HG02623 (cell line): ENCODE measurements at regions not wholly inside any gene's neighbourhood (a gene's known extent, or its start where the extent isn't known, plus 50 kb on each side); places are given as distances from the start of the nearest gene placed in this dataset.

ENCODE experiments used
- ATAC-seq: cut with Tn5 transposase; IDR thresholded peaks from one replicate; pipeline ENCODE4 v1.9.1; 2021; ENCODE audit warnings: moderate library complexity; ENCODE audit not compliant: unreplicated experiment

- no peak for ATAC-seq
Measured at GRCh38 chr6:23002044-23002619, 432.8 kb downstream of the HDGFL1 start.

- no peak for ATAC-seq
Measured at GRCh38 chr6:23003671-23004467, 434.5 kb downstream of the HDGFL1 start.

- no peak for ATAC-seq
Measured at GRCh38 chr6:23006656-23007055, 437.3 kb downstream of the HDGFL1 start.

- ATAC-seq, result no peak
Measured at GRCh38 chr6:23011615-23012014, 442.2 kb downstream of the HDGFL1 start.

GRCh38 chr6:23013776-23014175 is 444.4 kb downstream of the HDGFL1 start:
- no peak for ATAC-seq

- ATAC-seq, result no peak
Measured at GRCh38 chr6:23016696-23017095, 447.3 kb downstream of the HDGFL1 start.

GRCh38 chr6:23021487-23021886 is 452.1 kb downstream of the HDGFL1 start:
- ATAC-seq, result no peak

DNA sequence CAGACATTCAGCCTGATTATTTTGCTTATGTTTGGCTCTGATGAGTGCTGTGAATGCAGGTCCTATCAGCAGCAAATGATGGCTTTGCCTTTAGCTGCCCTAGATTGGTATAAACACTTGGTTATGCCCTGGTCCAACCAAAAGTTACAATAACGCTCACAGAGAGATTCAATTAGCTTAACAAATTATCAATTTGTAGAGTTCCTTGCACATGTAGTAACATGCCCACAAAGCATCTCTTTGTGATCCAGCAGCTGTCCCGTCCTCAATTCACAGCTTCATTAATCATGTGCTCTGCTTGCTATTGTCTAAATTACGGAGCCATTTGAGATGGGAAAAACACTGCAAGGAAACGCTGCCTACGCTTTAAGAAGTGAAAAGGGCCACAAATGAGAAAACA is 457.9 kb downstream of the HDGFL1 start:
- ATAC-seq, result no peak

- ATAC-seq, result no peak
Measured at GRCh38 chr6:23031986-23032385, 462.6 kb downstream of the HDGFL1 start.

GRCh38 chr6:23034926-23035325 is 465.6 kb downstream of the HDGFL1 start:
- ATAC-seq, result no peak

- no peak for ATAC-seq
Measured at GRCh38 chr6:23036406-23036983, 467.1 kb downstream of the HDGFL1 start.

DNA sequence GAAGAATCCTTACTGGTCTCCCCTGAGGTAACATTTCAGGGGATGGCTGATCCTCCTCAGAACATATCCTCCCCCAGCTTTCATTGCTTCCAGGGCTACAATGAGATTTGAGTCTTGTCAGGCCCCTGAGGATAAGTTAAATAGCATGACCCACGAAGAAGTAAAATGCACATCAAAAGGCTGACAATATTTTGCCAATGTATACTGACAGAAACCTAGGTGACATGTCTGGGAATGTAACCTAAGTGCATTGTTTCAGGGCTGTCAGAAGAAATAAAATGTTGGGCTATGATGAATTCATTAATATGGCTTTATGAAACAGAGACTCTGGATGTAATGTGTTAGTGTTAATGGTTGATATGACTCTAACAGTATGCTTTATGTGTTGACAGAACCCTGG is 471.5 kb downstream of the HDGFL1 start:
- no peak for ATAC-seq

- no peak for ATAC-seq
Measured at GRCh38 chr6:23045280-23045679, 475.9 kb downstream of the HDGFL1 start.

- no peak for ATAC-seq
Measured at GRCh38 chr6:23055523-23055922, 486.2 kb downstream of the HDGFL1 start.

DNA sequence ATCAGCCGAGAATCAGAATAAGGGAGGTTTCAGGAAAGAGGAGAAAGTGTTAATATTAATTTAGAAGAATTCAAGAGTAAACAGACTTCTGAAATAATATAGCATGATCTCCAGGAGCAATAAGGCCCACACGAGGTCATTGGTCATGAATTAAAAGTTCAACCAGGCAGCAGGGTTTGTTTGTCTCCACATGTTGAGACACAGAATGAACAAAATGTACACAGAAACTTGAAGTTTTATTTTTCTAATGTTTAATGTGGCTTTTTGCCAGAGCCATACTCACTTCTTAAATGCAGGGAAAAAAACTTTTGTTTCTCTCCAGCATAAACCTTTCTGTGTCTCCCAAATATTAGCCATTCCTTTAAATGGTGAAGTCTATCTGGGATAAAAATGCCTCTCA is 504.5 kb downstream of the HDGFL1 start:
- no peak for ATAC-seq

DNA sequence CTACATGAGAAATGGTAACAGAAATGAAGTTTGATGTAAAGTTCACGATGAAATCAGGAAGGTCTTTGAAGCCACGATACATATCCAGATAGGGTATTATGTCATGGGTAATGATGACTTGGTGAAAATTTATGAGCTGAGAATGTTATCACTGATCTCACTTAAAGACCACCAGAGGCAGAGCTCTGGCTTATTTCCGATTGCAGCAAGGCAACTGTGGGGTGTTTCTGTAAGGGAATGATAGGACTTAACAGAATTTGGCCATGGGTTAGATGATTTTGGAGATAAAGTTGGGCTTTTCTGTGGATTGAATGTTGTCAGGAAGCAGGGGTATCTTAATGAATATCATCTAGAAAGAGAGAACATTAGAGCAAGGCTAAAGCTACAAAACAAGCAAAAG is 508.4 kb downstream of the HDGFL1 start:
- ATAC-seq, result no peak

DNA sequence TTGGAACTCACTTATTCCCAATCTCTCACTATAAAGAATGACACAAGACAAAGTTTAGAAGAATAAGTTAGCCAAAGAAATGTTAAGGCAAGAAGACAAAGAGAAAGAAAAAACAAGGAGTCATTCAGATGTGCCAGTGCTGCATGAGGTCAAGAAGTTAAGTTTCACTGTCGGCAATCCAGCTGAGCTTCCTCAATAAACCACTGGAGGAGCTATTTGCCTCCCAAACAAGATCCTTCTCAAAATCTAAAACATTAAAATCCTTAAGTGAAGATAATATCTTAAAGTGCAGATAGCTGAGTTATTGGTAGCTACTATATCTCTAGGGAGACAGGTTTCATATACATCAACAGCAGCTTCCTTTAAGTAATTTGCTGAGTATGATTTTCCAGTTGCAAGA is 512.3 kb downstream of the HDGFL1 start:
- no peak for ATAC-seq

DNA sequence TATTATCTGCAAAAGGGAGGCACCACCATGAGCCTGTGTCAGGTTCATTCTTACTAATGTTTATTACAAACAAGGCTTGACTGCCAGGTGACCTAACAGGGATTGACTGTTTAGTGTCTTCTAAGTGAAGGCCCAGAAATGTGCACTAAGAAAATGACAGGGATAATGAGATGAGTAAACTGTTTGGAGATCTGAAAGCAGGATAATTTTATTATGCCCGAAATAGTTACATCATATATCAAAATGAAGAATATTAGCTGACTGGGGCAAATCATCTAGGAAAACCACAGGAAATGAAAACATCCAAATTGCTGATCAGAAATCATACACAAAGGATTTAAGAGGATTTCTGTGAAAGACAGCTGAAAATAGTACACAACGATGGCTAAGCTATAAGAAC is 516.7 kb downstream of the HDGFL1 start:
- no peak for ATAC-seq

DNA sequence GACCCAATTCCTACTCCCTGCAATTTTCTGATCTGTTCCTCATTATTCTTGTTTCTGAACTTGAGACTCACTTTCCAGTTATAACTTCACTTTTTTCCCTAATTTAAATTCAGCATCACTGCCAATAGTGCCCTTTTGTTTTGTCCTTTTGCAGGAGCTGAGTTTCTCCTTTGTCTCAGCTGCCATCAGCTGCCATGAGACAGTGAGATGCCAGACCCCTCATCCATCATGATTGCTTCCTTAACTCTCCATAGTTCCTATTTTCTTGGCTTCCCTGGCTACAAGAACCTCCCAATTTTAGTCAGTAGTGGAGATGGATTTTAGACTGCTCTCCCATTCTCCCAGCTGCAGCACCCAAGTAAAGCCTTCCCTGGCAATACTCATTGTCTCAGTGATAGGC is 518.1 kb downstream of the HDGFL1 start:
- ATAC-seq, result no peak

GRCh38 chr6:23088761-23089160 is 519.4 kb downstream of the HDGFL1 start:
- no peak for ATAC-seq

DNA sequence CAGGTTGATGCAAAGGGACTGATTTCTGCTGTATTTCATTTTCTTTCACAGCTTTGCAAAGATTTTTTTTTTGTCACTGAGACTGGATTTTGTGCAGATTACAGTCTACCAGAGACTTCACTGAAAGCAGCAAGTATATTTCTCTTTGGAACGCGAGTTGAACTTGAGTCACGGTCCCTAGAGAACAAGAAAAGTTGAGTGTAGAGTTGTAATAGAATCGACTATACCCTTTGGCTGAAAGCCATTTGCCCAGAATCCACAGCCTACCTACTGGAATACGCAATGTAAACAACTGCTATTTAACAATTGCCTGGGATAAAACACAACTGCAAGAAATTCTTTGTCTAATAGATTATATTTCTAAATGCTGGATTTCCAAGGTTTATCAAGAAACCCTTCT is 520.6 kb downstream of the HDGFL1 start:
- no peak for ATAC-seq

DNA sequence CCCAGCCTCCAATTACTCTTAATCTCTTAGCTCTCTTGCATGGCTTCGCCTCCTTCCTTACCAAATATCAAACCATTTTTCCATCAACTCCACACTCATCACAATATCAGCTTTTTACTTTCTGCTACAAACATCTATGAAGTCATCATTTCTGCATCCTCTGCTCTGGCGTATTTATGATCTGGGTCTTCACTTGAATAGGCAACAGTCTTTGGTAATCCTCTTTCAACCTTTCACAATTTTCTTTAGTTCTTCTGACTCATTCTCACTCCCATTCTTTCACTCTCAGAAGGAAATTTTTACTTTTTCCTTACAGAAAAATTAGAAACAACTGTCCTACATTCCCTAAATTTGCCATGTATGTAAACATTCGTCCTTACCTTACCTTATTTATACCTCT is 522.4 kb downstream of the HDGFL1 start:
- no peak for ATAC-seq
